ENCODE measurements at regions not wholly inside any gene's neighbourhood (a gene's known extent, or its start where the extent isn't known, plus 50 kb on each side); places are given as distances from the start of the nearest gene placed in this dataset.

DNA sequence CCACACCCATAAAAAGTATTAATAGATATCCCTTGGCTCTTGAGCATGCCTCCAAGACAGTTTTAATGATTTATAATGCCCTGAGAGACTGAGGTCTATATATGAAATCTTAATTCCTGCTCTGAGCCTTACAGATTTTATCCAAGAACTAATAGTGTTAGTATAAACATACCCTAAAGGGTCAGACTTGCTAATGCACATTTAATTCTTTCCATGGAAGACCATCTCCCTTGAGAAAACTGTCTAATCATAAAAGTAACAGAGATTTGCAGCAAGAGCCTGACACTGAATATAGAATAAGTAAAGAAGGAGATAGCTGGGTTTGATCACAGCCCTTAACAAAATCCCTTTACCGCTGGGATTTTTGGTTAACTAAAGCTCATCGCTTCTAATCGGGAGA is 650.8 kb upstream of the KLF12 start:
- no peak for TF ChIP-seq POLR2A (IDR thresholded peaks at IDR 0.05)
- TF ChIP-seq, protein P1, sequence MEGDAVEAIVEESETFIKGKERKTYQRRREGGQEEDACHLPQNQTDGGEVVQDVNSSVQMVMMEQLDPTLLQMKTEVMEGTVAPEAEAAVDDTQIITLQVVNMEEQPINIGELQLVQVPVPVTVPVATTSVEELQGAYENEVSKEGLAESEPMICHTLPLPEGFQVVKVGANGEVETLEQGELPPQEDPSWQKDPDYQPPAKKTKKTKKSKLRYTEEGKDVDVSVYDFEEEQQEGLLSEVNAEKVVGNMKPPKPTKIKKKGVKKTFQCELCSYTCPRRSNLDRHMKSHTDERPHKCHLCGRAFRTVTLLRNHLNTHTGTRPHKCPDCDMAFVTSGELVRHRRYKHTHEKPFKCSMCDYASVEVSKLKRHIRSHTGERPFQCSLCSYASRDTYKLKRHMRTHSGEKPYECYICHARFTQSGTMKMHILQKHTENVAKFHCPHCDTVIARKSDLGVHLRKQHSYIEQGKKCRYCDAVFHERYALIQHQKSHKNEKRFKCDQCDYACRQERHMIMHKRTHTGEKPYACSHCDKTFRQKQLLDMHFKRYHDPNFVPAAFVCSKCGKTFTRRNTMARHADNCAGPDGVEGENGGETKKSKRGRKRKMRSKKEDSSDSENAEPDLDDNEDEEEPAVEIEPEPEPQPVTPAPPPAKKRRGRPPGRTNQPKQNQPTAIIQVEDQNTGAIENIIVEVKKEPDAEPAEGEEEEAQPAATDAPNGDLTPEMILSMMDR (IDR thresholded peaks at IDR 0.05 in 4 of 5, conservative IDR thresholded peaks at IDR 0.05 in 1 of 5) = no peak

All from gastrocnemius medialis (tissue), 4 donors.